Stimulated activated naive CD8-positive, alpha-beta T cell treated with anti-CD3 and anti-CD28 coated beads, Interleukin-15, Interleukin-2, amounts not matched to agents 100 ng/mL and 50 ng/mL, for 24 hours (primary cell): ENCODE measurements at regions not wholly inside any gene's neighbourhood (a gene's known extent, or its start where the extent isn't known, plus 50 kb on each side); places are given as distances from the start of the nearest gene placed in this dataset.
"Not testable (repeated sequence)": the region's sequence is repeated elsewhere in the genome, so short reads cannot be mapped to it uniquely, and the experiment has no call there.

ENCODE experiments used
- H3K27ac Mint-ChIP-seq: one replicate; pipeline ENCODE4 v1.8.0; 2021; ENCODE audit warnings: mild to moderate bottlenecking, mixed read lengths
- H3K27me3 Mint-ChIP-seq: one replicate; pipeline ENCODE4 v1.8.0; 2021; ENCODE audit warnings: mixed read lengths
- H3K36me3 Mint-ChIP-seq: one replicate; pipeline ENCODE4 v1.8.0; 2021; ENCODE audit warnings: low read depth, mixed read lengths
- H3K4me1 Mint-ChIP-seq: one replicate; pipeline ENCODE4 v1.8.0; 2021; ENCODE audit warnings: low read depth, mixed read lengths
- H3K4me3 Mint-ChIP-seq: one replicate; pipeline ENCODE4 v1.8.0; 2021; ENCODE audit warnings: mild to moderate bottlenecking, mixed read lengths
- H3K9me3 Mint-ChIP-seq: one replicate; pipeline ENCODE4 v1.8.0; 2021; ENCODE audit warnings: mixed read lengths

GRCh38 chr9:31868830-31869229 lies 515.6 kb upstream of the ACO1 start:
- no peak overlapping the region for H3K27ac Mint-ChIP-seq
- no peaks in the 10 kb centered on the region for H3K36me3 Mint-ChIP-seq
- H3K4me1 Mint-ChIP-seq: no peaks in the 10 kb centered on the region
- no peaks in the 10 kb centered on the region for H3K27me3 Mint-ChIP-seq
- no peak overlapping the region for H3K4me3 Mint-ChIP-seq
- no peaks in the 10 kb centered on the region for H3K9me3 Mint-ChIP-seq

GRCh38 chr9:31870276-31870675 lies 514.2 kb upstream of the ACO1 start:
- no peaks in the 10 kb centered on the region for H3K4me1 Mint-ChIP-seq
- no peak overlapping the region for H3K4me3 Mint-ChIP-seq
- H3K27me3 Mint-ChIP-seq: no peaks in the 10 kb centered on the region
- H3K27ac Mint-ChIP-seq: no peak overlapping the region
- no peaks in the 10 kb centered on the region for H3K9me3 Mint-ChIP-seq
- no peaks in the 10 kb centered on the region for H3K36me3 Mint-ChIP-seq

- H3K4me3 Mint-ChIP-seq: no peak overlapping the region
- H3K36me3 Mint-ChIP-seq: no peaks in the 10 kb centered on the region
- no peaks in the 10 kb centered on the region for H3K4me1 Mint-ChIP-seq
- no peak overlapping the region for H3K27ac Mint-ChIP-seq
- H3K27me3 Mint-ChIP-seq: no peaks in the 10 kb centered on the region
- no peaks in the 10 kb centered on the region for H3K9me3 Mint-ChIP-seq
Observed at GRCh38 chr9:31873722-31874121, 510.7 kb upstream of the ACO1 start.

GRCh38 chr9:31894008-31894407 lies 490.4 kb upstream of the ACO1 start:
- Mint-ChIP-seq H3K36me3 (no peaks in the 10 kb centered on the region), H3K4me3 (no peak overlapping the region), H3K27me3 (no peaks in the 10 kb centered on the region), H3K4me1 (no peaks in the 10 kb centered on the region), H3K9me3 (no peaks in the 10 kb centered on the region), H3K27ac (no peak overlapping the region)

- Mint-ChIP-seq H3K4me1 (no peaks in the 10 kb centered on the region), H3K9me3 (no peaks in the 10 kb centered on the region), H3K36me3 (no peaks in the 10 kb centered on the region), H3K27me3 (peaks cover 5% of the 10 kb centered on the region), H3K27ac (no peak overlapping the region), H3K4me3 (no peak overlapping the region)
Observed at GRCh38 chr9:31908158-31908890, 476.1 kb upstream of the ACO1 start.

GRCh38 chr9:31908891-31909480 lies 475.5 kb upstream of the ACO1 start:
- H3K9me3 Mint-ChIP-seq: no peaks in the 10 kb centered on the region
- no peaks in the 10 kb centered on the region for H3K36me3 Mint-ChIP-seq
- H3K4me1 Mint-ChIP-seq: no peaks in the 10 kb centered on the region
- H3K27me3 Mint-ChIP-seq: no peaks in the 10 kb centered on the region
- no peak overlapping the region for H3K4me3 Mint-ChIP-seq
- H3K27ac Mint-ChIP-seq: no peak overlapping the region

- H3K27ac Mint-ChIP-seq: no peak overlapping the region
- no peaks in the 10 kb centered on the region for H3K4me1 Mint-ChIP-seq
- no peak overlapping the region for H3K4me3 Mint-ChIP-seq
- no peaks in the 10 kb centered on the region for H3K9me3 Mint-ChIP-seq
- peaks cover 3% of the 10 kb centered on the region for H3K27me3 Mint-ChIP-seq
- H3K36me3 Mint-ChIP-seq: no peaks in the 10 kb centered on the region
Observed at GRCh38 chr9:31912636-31913035, 471.8 kb upstream of the ACO1 start.

GRCh38 chr9:31916591-31917241 lies 467.7 kb upstream of the ACO1 start:
- H3K27me3 Mint-ChIP-seq: peaks cover 3% of the 10 kb centered on the region
- no peak overlapping the region for H3K27ac Mint-ChIP-seq

GRCh38 chr9:31937737-31938136 lies 446.7 kb upstream of the ACO1 start:
- not testable (repeated sequence) for H3K4me1 Mint-ChIP-seq, H3K4me3 Mint-ChIP-seq, H3K27me3 Mint-ChIP-seq, H3K27ac Mint-ChIP-seq, H3K36me3 Mint-ChIP-seq, H3K9me3 Mint-ChIP-seq

More at GRCh38 chr9:31916591-31917241, 467.7 kb upstream of the ACO1 start:
- Mint-ChIP-seq H3K4me3 (no peak overlapping the region), H3K9me3 (no peaks in the 10 kb centered on the region), H3K4me1 (no peaks in the 10 kb centered on the region), H3K36me3 (no peaks in the 10 kb centered on the region)

GRCh38 chr9:31950756-31951155 lies 433.7 kb upstream of the ACO1 start:
- no peaks in the 10 kb centered on the region for H3K4me1 Mint-ChIP-seq
- no peaks in the 10 kb centered on the region for H3K36me3 Mint-ChIP-seq
- no peak overlapping the region for H3K4me3 Mint-ChIP-seq
- H3K27me3 Mint-ChIP-seq: no peaks in the 10 kb centered on the region
- no peaks in the 10 kb centered on the region for H3K9me3 Mint-ChIP-seq
- H3K27ac Mint-ChIP-seq: no peak overlapping the region

- Mint-ChIP-seq H3K27me3 (no peaks in the 10 kb centered on the region), H3K27ac (no peak overlapping the region), H3K36me3 (no peaks in the 10 kb centered on the region), H3K4me3 (no peak overlapping the region), H3K9me3 (peaks cover 31% of the 10 kb centered on the region), H3K4me1 (no peaks in the 10 kb centered on the region)
Observed at GRCh38 chr9:31958572-31958971, 425.9 kb upstream of the ACO1 start.

- H3K4me1 Mint-ChIP-seq: no peaks in the 10 kb centered on the region
- H3K27ac Mint-ChIP-seq: no peak overlapping the region
- no peaks in the 10 kb centered on the region for H3K27me3 Mint-ChIP-seq
- H3K36me3 Mint-ChIP-seq: no peaks in the 10 kb centered on the region
- H3K4me3 Mint-ChIP-seq: no peak overlapping the region
- H3K9me3 Mint-ChIP-seq: no peaks in the 10 kb centered on the region
Observed at GRCh38 chr9:31969552-31969951, 414.9 kb upstream of the ACO1 start.

GRCh38 chr9:31983895-31984294 lies 400.5 kb upstream of the ACO1 start:
- Mint-ChIP-seq H3K27ac (no peak overlapping the region), H3K27me3 (no peaks in the 10 kb centered on the region), H3K9me3 (peaks cover 11% of the 10 kb centered on the region), H3K4me3 (no peak overlapping the region), H3K36me3 (no peaks in the 10 kb centered on the region), H3K4me1 (no peaks in the 10 kb centered on the region)

GRCh38 chr9:31996331-31996730 lies 388.1 kb upstream of the ACO1 start:
- H3K9me3 Mint-ChIP-seq: no peaks in the 10 kb centered on the region
- H3K4me1 Mint-ChIP-seq: no peaks in the 10 kb centered on the region
- H3K27me3 Mint-ChIP-seq: no peaks in the 10 kb centered on the region
- H3K4me3 Mint-ChIP-seq: no peak overlapping the region
- H3K27ac Mint-ChIP-seq: no peak overlapping the region
- no peaks in the 10 kb centered on the region for H3K36me3 Mint-ChIP-seq

- H3K4me3 Mint-ChIP-seq: no peak overlapping the region
- H3K36me3 Mint-ChIP-seq: no peaks in the 10 kb centered on the region
- no peaks in the 10 kb centered on the region for H3K4me1 Mint-ChIP-seq
- no peak overlapping the region for H3K27ac Mint-ChIP-seq
- no peaks in the 10 kb centered on the region for H3K9me3 Mint-ChIP-seq
- H3K27me3 Mint-ChIP-seq: no peaks in the 10 kb centered on the region
Observed at GRCh38 chr9:32004431-32005076, 379.9 kb upstream of the ACO1 start.
